Gastrocnemius medialis (tissue), 4 donors: ENCODE measurements at regions not wholly inside any gene's neighbourhood (a gene's known extent, or its start where the extent isn't known, plus 50 kb on each side); places are given as distances from the start of the nearest gene placed in this dataset.

ENCODE experiments used
- ATAC-seq, 2 donors: fragments of 150-250 bp; one replicate each; pipeline ENCODE4 v1.9.1; 2016
- DNase-seq, 2 donors: peaks; one replicate each; pipeline ENCODE4 v3.0.0-alpha.2; 2019
- H3K27ac ChIP-seq, 4 donors: fragments of 200-600 bp; sonication (generic); 1 replicate in 1 of 4; 2 replicates in 3 of 4; pipeline ENCODE4 v1.5.1; 2016 to 2018; ENCODE audit warnings: mild to moderate bottlenecking in 2 of 4, moderate library complexity in 1 of 4
- H3K27me3 ChIP-seq, 3 donors: fragments of 200-600 bp; sonication (generic) in 2 of 3; 1 replicate in 1 of 3; 2 replicates in 2 of 3; pipeline versions ENCODE4 v1.5.1 to v1.6.0; 2016 to 2019; ENCODE audit warnings: mild to moderate bottlenecking in 1 of 3, moderate library complexity in 1 of 3
- H3K36me3 ChIP-seq, 2 donors: fragments of 200-600 bp; sonication (generic) in 1 of 2; one replicate each; pipeline ENCODE4 v1.5.1; 2017 to 2018
- H3K4me1 ChIP-seq, 2 donors: fragments of 200-600 bp; sonication (generic) in 1 of 2; one replicate each; pipeline ENCODE4 v1.5.1; 2016 to 2017; ENCODE audit warnings: mild to moderate bottlenecking in 2 of 2
- H3K4me3 ChIP-seq, 4 donors: fragments of 200-600 bp; sonication (generic) in 3 of 4; 1 replicate in 1 of 4; 2 replicates in 3 of 4; pipeline ENCODE4 v1.5.1; 2016 to 2019; ENCODE audit warnings: mild to moderate bottlenecking in 2 of 4
- H3K9me3 ChIP-seq, 3 donors: fragments of 200-600 bp; sonication (generic) in 2 of 3; 1 replicate in 1 of 3; 2 replicates in 2 of 3; pipeline ENCODE4 v1.5.1; 2016 to 2019
- POLR2A ChIP-seq, 2 donors: fragments of 450-650 bp; IDR thresholded peaks; one replicate each; pipeline ENCODE4 v1.6.1; 2017; ENCODE audit warnings: antibody characterized with exemption in 2 of 2, mild to moderate bottlenecking in 2 of 2, moderate library complexity in 2 of 2
- in situ Hi-C, 4 donors: fragments of 200-750 bp; cut with MboI; loops; one replicate each; pipeline versions ENCODE4 v1.15.0 to v1.8.0; 2017; ENCODE audit warnings: low sequenced_read_pairs in 4 of 4
- intact Hi-C: fragments of 100-400 bp; cut with DNase I; formaldehyde crosslinking; loops from one replicate; pipeline ENCODE4 v1.15.1; 2023; ENCODE audit warnings: low total_unique reads
- TF ChIP-seq, protein P1 (sequence below), 5 experiments: fragments of 450-650 bp in 3 of 5; fragments of 200-600 bp in 2 of 5; sonication (generic) in 2 of 5; IDR thresholded peaks in 4 of 5; conservative IDR thresholded peaks in 1 of 5; 1 replicate in 4 of 5; 2 replicates in 1 of 5; pipeline ENCODE4 v1.5.1; 2016 to 2019; ENCODE audit warnings: antibody characterized with exemption in 5 of 5, mild to moderate bottlenecking in 3 of 5, moderate library complexity in 3 of 5

DNA sequence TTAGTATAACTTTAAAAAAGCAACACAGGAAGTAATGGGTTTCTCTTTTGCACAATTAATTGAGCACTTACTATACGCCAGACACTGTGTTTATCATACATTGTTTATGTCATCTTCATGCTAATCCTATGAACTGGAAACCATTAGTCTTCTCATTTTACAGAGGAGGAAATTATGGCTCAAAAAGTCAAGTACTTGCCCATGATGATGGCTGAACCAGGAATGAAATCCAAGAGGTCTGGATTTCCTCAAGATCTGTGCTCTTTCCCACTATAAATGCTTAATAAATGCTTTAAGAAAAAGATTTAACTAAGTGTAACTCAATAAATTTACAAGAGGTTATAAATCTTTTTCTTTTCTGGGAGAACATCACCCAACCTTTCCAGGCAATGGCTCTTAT is 303.7 kb upstream of the RRP15 start:
- no peak for ATAC-seq
- Histone ChIP-seq H3K27me3 (no peaks in the 10 kb centered on the region), H3K36me3 (no peaks in the 10 kb centered on the region), H3K4me3 (no peak overlapping the region), H3K4me1 (no peaks in the 10 kb centered on the region), H3K9me3 (no peaks in the 10 kb centered on the region), H3K27ac (no peak overlapping the region)
- in situ Hi-C loops = no loop called here
- DNase-seq = no peak
- no peak for TF ChIP-seq POLR2A (IDR thresholded peaks at IDR 0.05)
- TF ChIP-seq, protein P1, sequence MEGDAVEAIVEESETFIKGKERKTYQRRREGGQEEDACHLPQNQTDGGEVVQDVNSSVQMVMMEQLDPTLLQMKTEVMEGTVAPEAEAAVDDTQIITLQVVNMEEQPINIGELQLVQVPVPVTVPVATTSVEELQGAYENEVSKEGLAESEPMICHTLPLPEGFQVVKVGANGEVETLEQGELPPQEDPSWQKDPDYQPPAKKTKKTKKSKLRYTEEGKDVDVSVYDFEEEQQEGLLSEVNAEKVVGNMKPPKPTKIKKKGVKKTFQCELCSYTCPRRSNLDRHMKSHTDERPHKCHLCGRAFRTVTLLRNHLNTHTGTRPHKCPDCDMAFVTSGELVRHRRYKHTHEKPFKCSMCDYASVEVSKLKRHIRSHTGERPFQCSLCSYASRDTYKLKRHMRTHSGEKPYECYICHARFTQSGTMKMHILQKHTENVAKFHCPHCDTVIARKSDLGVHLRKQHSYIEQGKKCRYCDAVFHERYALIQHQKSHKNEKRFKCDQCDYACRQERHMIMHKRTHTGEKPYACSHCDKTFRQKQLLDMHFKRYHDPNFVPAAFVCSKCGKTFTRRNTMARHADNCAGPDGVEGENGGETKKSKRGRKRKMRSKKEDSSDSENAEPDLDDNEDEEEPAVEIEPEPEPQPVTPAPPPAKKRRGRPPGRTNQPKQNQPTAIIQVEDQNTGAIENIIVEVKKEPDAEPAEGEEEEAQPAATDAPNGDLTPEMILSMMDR (IDR thresholded peaks at IDR 0.05 in 4 of 5, conservative IDR thresholded peaks at IDR 0.05 in 1 of 5) = no peak
- intact Hi-C loops = no loop called here

DNA sequence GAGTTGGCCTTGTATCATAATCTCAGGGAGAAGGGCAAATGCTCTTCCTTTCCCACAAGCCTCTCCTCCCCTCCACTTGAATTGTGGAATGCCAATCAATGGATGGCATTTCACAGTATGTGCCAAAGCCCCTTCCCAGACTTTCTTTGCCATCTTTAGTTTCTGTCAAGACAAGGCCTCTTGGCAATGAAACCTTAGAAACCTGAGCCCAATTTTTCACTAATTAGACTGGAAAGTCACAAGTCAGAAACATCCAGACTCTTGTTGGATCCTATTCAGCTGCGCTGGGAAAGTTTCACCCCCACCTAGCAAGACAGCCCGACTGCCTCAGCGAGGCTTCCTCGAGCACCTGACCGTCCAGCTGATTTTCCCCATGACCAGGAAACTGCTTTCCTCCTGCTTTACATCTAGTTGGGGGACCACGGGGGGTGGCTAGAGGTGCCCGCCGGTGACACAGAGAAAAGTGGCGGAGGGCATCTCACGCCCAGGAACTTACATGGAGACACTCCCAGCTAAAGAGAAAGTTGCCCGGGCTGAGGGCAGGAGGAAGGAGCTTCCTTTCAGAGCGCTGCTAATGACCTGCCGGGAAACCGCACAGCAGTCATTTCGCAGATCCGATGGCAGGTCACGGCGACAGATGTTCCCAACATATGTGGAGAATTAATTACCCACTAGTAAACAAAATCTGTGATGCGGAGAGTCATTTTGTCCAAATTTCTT is 302.6 kb upstream of the RRP15 start:
- no peaks in the 10 kb centered on the region for H3K4me1 ChIP-seq
- H3K27me3 ChIP-seq = no peaks in the 10 kb centered on the region
- intact Hi-C loops (no loop called here), in situ Hi-C loops (no loop called here)
- ATAC-seq = no peak
- no peak for TF ChIP-seq POLR2A (IDR thresholded peaks at IDR 0.05)
- TF ChIP-seq, protein P1 (IDR thresholded peaks at IDR 0.05 in 4 of 5, conservative IDR thresholded peaks at IDR 0.05 in 1 of 5) = no peak
- DNase-seq = no peak
- no peak overlapping the region for H3K27ac ChIP-seq
- H3K9me3 ChIP-seq = no peaks in the 10 kb centered on the region
- H3K4me3 ChIP-seq = no peak overlapping the region
- no peaks in the 10 kb centered on the region for H3K36me3 ChIP-seq

DNA sequence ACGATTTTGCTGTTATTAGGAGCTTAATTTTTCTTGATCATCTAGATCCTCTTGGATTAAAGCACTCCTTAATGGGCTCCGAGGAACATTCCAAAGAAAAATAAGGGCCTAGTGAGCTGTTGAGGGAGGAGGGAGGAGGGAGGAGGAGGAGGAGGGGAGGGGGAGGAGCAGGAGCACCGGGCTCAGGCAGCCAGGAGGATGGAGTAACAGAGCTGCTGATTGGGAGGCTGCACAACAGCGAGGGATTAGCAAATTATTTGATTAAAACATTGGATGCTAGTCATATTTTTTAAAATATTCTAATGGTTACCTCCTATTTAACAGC is 302.1 kb upstream of the RRP15 start:
- H3K4me1 ChIP-seq = no peaks in the 10 kb centered on the region
- H3K36me3 ChIP-seq = no peaks in the 10 kb centered on the region
- ATAC-seq = no peak
- no peaks in the 10 kb centered on the region for H3K9me3 ChIP-seq
- intact Hi-C loops = no loop called here
- in situ Hi-C loops = no loop called here
- no peak overlapping the region for H3K4me3 ChIP-seq
- DNase-seq = no peak
- no peaks in the 10 kb centered on the region for H3K27me3 ChIP-seq
- H3K27ac ChIP-seq = no peak overlapping the region
- TF ChIP-seq, protein P1 (IDR thresholded peaks at IDR 0.05 in 4 of 5, conservative IDR thresholded peaks at IDR 0.05 in 1 of 5) = no peak
- TF ChIP-seq POLR2A (IDR thresholded peaks at IDR 0.05) = no peak

DNA sequence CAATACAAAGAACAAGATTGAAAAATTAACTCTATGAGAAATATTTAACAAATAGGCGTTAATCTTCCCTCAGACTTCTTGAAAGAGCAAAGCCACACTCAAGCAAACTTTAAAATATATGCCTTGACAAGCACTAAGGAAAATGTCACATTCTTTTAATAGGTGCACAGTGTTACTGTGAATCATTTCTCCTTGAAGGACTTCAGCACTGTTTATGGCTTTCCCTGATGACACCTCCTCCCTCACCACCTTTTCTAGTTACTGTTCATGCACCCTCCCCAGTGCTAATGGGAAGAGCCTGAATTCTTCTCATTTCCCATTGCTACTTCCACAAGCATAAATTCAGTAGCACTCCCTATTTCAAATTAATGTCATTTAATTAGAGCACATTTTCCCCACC is 299.5 kb upstream of the RRP15 start:
- Histone ChIP-seq H3K4me3 (no peak overlapping the region), H3K4me1 (no peaks in the 10 kb centered on the region), H3K27ac (no peak overlapping the region), H3K9me3 (no peaks in the 10 kb centered on the region), H3K36me3 (no peaks in the 10 kb centered on the region), H3K27me3 (no peaks in the 10 kb centered on the region)
- DNase-seq = no peak
- in situ Hi-C loops (no loop called here), intact Hi-C loops (no loop called here)
- TF ChIP-seq, protein P1 (IDR thresholded peaks at IDR 0.05 in 4 of 5, conservative IDR thresholded peaks at IDR 0.05 in 1 of 5) = no peak
- no peak for TF ChIP-seq POLR2A (IDR thresholded peaks at IDR 0.05)
- no peak for ATAC-seq

DNA sequence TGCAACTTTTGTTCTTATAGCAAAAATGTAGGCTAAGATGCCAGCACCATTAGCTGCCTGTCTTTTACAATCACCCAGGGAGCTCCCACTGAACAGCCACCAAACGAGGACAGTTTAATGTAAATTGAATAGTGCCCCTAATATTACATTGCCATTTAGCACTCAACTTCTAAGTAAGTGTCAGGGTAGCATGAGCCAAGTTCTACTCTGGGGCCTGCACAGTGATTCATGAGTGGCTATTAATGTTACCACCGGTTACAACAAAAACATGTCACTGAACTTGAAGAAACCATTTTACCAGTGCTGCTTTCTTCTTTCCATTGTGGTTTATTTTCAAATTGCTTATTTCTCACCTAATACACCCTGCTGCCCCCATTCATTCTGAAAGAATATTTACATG is 295.6 kb upstream of the RRP15 start:
- Histone ChIP-seq H3K27ac (no peak overlapping the region), H3K36me3 (no peaks in the 10 kb centered on the region), H3K9me3 (no peaks in the 10 kb centered on the region), H3K4me1 (no peaks in the 10 kb centered on the region), H3K4me3 (no peak overlapping the region), H3K27me3 (no peaks in the 10 kb centered on the region)
- no peak for DNase-seq
- no peak for ATAC-seq
- in situ Hi-C loops (no loop called here), intact Hi-C loops (no loop called here)
- TF ChIP-seq, protein P1 (IDR thresholded peaks at IDR 0.05 in 4 of 5, conservative IDR thresholded peaks at IDR 0.05 in 1 of 5) = no peak
- TF ChIP-seq POLR2A (IDR thresholded peaks at IDR 0.05) = no peak
